NCI-H1930 (cell line): ENCODE measurements at regions not wholly inside any gene's neighbourhood (a gene's known extent, or its start where the extent isn't known, plus 50 kb on each side); places are given as distances from the start of the nearest gene placed in this dataset.
"Not testable (repeated sequence)": the region's sequence is repeated elsewhere in the genome, so short reads cannot be mapped to it uniquely, and the experiment has no call there.

Source experiments
- DNase-seq, 2 experiments: peaks; one replicate each; lab custom pipeline; 2025; lab: John Stamatoyannopoulos, UW

GRCh38 chr4:137739391-137739790 lies 207.1 kb upstream of the PCDH18 start:
- no peak for DNase-seq

GRCh38 chr4:137738375-137738990 lies 206.2 kb upstream of the PCDH18 start:
- no peak for DNase-seq

- DNase-seq = no peak
These were observed 203.3 kb upstream of the PCDH18 start for GRCh38 chr4:137735561-137736104.

- not testable (repeated sequence) for DNase-seq
These were observed 201.2 kb upstream of the PCDH18 start for GRCh38 chr4:137733174-137734141.

GRCh38 chr4:137722910-137723309 lies 190.6 kb upstream of the PCDH18 start:
- no peak for DNase-seq

- no peak for DNase-seq
These were observed 179.2 kb upstream of the PCDH18 start for GRCh38 chr4:137711502-137711901.

- no peak for DNase-seq
These were observed 175.3 kb upstream of the PCDH18 start for GRCh38 chr4:137707626-137708025.

- no peak for DNase-seq
These were observed 174.9 kb upstream of the PCDH18 start for GRCh38 chr4:137707102-137707620.

- DNase-seq = no peak
These were observed 173.0 kb upstream of the PCDH18 start for GRCh38 chr4:137705171-137705783.

GRCh38 chr4:137703195-137703594 lies 170.9 kb upstream of the PCDH18 start:
- DNase-seq = no peak

- DNase-seq = no peak
These were observed 170.2 kb upstream of the PCDH18 start for GRCh38 chr4:137702512-137702911.

GRCh38 chr4:137701401-137701800 lies 169.1 kb upstream of the PCDH18 start:
- DNase-seq = no peak

GRCh38 chr4:137700751-137701150 lies 168.5 kb upstream of the PCDH18 start:
- no peak for DNase-seq

GRCh38 chr4:137700072-137700471 lies 167.8 kb upstream of the PCDH18 start:
- no peak for DNase-seq

- no peak for DNase-seq
These were observed 161.8 kb upstream of the PCDH18 start for GRCh38 chr4:137694138-137694537.

GRCh38 chr4:137693641-137694040 lies 161.3 kb upstream of the PCDH18 start:
- no peak for DNase-seq

GRCh38 chr4:137692205-137692604 lies 159.9 kb upstream of the PCDH18 start:
- no peak for DNase-seq

- no peak for DNase-seq
These were observed 156.4 kb upstream of the PCDH18 start for GRCh38 chr4:137688651-137689050.

GRCh38 chr4:137685357-137685756 lies 153.1 kb upstream of the PCDH18 start:
- no peak for DNase-seq

- DNase-seq = no peak
These were observed 148.8 kb upstream of the PCDH18 start for GRCh38 chr4:137681081-137681480.

- DNase-seq = no peak
These were observed 146.5 kb upstream of the PCDH18 start for GRCh38 chr4:137678796-137679195.

- DNase-seq = no peak
These were observed 145.6 kb upstream of the PCDH18 start for GRCh38 chr4:137677863-137678262.
